ENCODE measurements at regions not wholly inside any gene's neighbourhood (a gene's known extent, or its start where the extent isn't known, plus 50 kb on each side); places are given as distances from the start of the nearest gene placed in this dataset.

DNA sequence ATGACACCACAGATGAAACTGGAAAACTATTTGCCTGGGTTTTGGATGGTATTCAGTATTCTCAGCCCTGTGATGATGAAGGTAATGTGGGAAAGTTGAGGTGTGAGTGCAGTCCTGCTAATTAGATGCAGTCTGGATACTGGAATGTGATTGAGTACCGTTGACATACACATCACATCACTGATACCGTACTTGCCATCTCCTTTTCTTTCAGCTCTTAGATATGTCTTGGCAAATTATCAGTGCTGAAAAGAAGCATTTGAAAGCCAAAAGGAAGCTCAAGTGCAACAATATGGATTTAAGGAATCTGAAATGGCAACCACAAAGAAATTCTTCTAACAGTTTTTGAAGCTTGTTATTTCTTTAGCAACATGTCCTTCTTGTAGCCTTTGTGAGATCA, 381.4 kb upstream of the TGFBR2 start:
- FAIRE-seq: no peak

- no peak for FAIRE-seq
These were observed 379.7 kb upstream of the TGFBR2 start for GRCh38 chr3:30226601-30227151.

GRCh38 chr3:30227571-30228301, 378.7 kb upstream of the TGFBR2 start:
- FAIRE-seq: no peak

DNA sequence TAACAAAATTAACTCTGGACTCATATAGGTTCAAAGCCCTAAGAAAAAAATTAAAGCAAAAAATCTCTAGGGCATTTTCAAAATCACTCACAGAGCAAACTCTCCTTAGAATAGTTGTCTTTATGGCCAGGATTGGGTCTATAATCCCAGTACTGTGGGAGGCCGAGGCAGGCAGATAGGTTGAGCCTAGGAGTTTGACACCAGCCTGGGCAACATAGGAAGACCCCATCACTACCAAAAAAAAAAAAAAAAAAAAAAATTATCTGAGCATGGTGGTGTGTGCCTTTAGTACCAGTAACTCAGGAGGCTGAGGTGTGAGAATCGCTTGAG, 378.1 kb upstream of the TGFBR2 start:
- FAIRE-seq: no peak

DNA sequence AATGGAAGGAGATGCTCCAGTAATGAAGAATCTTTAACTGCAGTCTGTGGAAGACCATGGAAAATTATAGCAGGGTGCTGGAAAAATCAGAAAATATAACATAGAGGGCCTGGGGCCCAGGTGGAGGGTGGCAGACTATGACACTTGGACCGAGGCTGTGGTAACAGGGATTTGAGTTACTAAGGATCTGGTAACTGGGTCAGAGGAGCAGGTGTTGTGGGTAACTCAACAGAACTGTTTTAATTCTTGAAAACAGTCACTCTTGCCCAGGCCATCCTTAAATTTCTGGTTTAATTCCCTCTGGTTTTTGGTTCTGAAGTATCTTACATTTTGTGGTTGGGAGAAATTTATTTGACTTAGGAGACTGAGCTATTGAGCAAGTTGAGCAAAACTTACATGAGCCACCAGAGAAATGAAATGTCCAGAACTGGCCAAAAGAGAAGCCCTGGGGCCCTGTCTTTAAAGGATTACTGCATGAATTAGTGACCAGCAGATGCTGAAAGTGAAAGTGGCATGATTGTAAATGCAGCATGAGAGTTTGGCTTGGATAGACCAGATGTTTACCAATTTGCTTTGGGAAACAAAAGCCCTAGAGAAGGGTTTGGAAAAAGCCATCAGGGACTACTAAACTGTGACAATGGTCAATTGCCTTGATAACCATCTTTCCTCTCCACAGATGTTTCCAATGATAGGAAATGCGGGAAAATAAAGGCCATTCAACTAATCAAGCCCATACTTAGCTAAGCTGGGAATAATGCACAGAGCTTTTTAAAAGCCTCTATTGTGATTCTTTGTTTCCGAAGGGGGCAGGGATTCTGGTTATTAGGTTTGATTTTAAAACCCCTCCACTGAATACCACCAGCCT, 374.9 kb upstream of the TGFBR2 start:
- FAIRE-seq: no peak

- FAIRE-seq: no peak
These were observed 374.3 kb upstream of the TGFBR2 start for GRCh38 chr3:30232142-30232541.

GRCh38 chr3:30233913-30234646, 372.3 kb upstream of the TGFBR2 start:
- no peak for FAIRE-seq

DNA sequence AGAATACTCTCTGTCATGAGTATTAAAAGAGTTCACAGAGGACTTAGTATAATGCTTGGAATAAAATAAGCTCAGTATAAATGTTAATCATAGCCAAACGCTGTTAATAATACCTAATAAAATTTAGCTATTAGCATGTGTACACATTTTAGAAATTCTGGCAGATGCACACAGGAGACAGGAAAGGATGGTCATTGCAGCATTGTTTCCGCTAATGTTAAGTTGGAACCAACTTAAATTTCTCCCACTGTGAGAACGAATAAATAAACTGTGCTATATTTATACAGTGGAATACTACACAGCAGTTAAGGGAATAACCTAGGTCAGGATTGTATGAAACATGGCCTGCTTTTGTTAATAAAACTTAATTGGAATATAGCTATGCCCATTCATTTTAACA, 370.4 kb upstream of the TGFBR2 start:
- FAIRE-seq: no peak

DNA sequence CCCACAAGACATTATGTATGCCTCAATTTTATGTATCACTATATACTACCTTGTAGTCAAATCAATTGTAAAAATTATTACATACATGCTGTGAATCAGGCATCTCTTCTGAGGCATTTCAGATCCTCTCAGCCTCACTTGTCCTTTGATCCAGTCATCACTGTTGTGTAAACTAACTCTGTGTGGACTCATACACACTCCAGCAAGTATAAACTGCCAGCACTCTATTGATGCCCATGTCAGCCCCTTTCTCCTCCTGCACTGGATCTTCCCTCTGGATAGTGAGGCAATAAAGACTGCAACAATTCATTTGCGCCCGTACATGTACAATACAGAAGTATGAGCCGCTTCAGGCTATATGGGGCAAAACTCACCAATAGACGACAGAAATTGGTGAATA, 364.7 kb upstream of the TGFBR2 start:
- FAIRE-seq: no peak

DNA sequence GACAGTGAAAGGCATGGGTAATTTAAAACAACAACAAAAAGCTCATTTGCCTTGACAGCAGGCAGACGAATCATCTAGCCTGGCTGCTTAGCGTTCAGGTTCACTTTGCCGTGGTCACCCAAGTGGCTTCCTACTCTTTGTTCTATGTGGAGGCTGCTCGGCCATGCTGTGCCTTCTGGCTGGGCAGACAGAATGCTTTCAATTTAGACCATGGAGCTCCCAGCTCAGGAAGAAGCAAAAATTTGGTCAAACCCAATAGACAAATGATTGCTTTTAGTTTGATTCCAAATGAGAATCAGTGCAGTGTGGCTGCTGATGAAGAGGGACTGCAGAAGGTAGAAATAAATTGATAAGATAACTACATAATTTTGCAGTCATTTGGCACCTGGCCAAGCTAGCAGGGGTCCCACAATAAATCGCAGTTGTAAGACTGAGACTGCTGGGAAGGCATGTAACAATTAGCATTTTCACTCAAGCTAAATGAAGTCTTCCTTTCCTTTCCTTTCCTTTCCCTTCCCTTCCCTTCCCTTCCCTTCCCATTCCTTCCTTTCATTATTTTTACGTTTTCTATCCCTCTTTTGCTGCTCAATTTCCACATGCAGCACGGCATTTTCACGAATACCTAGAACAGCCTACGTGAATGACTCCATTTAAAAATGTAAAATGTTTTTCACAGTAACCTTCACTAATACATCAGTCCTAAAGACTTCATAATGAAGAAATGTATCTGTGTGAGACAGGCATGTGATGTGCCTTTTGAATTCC, 360.4 kb upstream of the TGFBR2 start:
- no peak for FAIRE-seq

DNA sequence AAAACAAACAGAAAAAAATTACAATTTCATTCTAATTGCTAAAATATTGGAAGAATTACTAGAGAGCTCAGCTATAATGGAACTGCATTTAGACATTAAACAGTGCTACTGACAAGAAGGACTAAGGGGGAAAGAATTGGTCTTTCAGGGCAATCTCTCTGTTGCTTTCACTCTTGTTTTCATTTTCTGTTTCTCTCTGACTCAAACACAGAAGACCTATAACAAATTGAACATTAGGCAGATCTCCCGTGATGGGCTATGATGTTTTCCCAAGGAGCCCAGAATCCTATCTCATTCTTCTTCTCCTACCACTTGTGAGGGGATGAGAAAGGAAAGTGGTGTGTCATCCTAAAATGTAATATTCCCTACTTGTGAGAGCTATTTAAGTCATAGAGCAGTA, 358.0 kb upstream of the TGFBR2 start:
- no peak for FAIRE-seq

GRCh38 chr3:30252474-30252873, 353.9 kb upstream of the TGFBR2 start:
- FAIRE-seq: no peak

- no peak for FAIRE-seq
These were observed 352.6 kb upstream of the TGFBR2 start for GRCh38 chr3:30253832-30254231.

DNA sequence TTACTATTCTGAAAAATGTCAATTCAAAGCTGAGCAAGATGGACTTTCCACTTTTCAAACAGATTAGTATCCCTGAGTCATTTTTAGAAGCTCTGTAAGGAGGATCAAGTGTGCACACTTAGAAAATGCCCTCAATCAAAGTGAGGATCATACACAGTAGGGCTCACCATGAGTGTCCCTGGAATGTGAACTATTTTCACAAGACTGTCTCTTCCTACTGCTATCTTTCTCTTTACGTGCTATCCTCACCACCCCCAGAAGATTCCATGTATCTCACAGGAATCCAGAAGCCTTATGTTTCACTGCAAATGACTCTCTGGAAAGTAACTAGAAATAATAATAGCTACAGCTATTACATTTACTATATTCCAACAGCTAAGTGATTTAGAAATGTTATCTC, 349.9 kb upstream of the TGFBR2 start:
- FAIRE-seq: no peak

- FAIRE-seq: no peak
These were observed 347.7 kb upstream of the TGFBR2 start for GRCh38 chr3:30258426-30259392.

DNA sequence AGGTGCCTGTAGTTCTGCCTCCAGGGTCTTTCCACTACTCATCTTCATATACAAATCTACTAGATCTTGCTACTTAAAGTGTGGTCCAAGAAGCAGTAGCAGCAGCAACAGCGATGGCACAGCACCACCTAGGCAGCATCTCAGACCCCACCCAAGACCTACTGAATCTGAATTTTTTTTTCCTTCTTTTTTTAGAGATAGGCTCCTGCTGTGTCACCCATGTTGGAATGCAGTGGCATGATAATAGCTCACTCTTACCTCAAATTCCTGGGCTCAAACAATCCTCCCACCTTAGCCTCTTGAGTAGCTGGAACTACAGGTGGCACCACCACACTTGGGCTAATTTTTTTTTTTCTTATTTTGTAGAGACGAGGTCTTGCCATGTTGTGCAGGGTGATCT, 346.7 kb upstream of the TGFBR2 start:
- no peak for FAIRE-seq

DNA sequence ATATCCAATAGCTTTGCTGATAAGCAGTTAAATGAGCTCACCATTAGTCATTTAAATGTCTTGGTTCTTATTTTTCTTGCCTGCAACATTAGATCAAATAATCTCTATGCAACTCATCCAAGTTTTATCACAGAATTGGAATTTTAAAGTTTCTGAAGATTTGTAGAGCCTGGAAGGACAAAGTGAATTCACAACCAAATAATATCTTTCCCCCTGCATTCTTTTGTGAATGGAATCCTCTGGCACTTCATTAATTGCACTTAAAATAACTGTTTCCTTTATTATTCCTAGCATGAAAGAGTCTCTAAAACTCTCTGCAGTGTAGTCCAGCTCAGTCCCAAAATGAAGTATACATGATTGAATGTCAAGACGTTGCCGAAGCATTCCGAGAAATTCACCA, 345.6 kb upstream of the TGFBR2 start:
- FAIRE-seq: no peak

DNA sequence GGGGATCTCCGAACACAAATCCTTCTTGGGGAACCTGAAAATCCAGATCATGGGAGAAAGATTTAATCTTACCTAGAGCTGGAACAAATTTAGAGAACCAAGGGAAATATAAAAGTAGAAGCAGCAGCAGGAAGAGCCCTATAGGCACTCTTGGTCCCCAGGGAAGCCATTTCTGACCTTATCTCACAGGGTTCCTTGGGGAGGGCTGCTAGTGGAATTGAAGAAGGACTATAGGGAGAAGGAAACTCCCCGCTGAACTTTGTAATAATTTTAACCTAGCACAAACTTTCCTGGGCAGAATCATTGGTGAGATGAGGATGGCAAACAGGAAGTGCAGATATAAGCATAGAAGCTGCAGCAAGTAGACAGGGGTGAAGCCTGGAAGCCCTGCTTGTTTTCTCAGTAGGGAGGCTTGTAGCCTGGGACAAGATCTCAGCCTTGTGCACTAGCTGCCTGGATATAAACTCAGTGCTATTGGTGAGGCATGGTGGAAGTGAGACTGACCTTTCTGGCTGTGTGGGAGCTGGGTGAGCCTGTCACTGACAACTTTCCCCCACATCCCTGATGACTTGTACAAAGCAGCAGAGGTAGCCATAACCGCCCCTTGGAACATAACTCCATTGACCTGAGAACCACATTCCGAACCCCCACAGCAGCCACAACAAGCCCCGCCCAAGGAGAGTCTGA, 343.0 kb upstream of the TGFBR2 start:
- FAIRE-seq: no peak

GRCh38 chr3:30263925-30264313, 342.5 kb upstream of the TGFBR2 start:
- no peak for FAIRE-seq

GRCh38 chr3:30266524-30266923, 339.9 kb upstream of the TGFBR2 start:
- FAIRE-seq: no peak

GRCh38 chr3:30268288-30268687, 338.1 kb upstream of the TGFBR2 start:
- FAIRE-seq: no peak

Measured in endometrium (tissue), 2 donors.